ENCODE measurements at regions not wholly inside any gene's neighbourhood (a gene's known extent, or its start where the extent isn't known, plus 50 kb on each side); places are given as distances from the start of the nearest gene placed in this dataset.

DNA sequence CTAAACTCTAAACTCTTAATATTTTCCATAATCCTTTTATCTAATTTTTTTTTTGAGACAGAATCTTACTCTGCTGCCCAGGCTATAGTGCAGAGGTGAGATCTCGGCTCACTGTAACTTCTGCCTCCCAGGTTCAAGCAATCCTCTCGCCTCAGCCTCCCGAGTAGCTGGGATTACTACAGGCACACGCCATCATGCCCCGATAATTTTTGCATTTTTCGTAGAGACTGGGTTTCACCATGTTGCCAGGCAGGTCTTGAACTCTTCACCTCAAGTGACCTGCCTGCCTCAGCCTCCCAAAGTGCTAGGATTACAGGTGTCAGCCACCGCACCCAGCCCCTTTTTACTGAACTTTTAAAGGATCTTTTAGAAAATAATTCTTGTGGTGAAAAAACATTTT, 110.2 kb upstream of the PHF14 start:
- TF ChIP-seq EZH2phosphoT487 (conservative IDR thresholded peaks at IDR 0.05; ENCODE audit: low read length) = no peak
- TF ChIP-seq, protein P1, sequence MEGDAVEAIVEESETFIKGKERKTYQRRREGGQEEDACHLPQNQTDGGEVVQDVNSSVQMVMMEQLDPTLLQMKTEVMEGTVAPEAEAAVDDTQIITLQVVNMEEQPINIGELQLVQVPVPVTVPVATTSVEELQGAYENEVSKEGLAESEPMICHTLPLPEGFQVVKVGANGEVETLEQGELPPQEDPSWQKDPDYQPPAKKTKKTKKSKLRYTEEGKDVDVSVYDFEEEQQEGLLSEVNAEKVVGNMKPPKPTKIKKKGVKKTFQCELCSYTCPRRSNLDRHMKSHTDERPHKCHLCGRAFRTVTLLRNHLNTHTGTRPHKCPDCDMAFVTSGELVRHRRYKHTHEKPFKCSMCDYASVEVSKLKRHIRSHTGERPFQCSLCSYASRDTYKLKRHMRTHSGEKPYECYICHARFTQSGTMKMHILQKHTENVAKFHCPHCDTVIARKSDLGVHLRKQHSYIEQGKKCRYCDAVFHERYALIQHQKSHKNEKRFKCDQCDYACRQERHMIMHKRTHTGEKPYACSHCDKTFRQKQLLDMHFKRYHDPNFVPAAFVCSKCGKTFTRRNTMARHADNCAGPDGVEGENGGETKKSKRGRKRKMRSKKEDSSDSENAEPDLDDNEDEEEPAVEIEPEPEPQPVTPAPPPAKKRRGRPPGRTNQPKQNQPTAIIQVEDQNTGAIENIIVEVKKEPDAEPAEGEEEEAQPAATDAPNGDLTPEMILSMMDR (IDR thresholded peaks at IDR 0.05; ENCODE audit: insufficient read depth, low read length, poor library complexity, severe bottlenecking) = no peak
